ENCODE measurements at regions not wholly inside any gene's neighbourhood (a gene's known extent, or its start where the extent isn't known, plus 50 kb on each side); places are given as distances from the start of the nearest gene placed in this dataset.

DNA sequence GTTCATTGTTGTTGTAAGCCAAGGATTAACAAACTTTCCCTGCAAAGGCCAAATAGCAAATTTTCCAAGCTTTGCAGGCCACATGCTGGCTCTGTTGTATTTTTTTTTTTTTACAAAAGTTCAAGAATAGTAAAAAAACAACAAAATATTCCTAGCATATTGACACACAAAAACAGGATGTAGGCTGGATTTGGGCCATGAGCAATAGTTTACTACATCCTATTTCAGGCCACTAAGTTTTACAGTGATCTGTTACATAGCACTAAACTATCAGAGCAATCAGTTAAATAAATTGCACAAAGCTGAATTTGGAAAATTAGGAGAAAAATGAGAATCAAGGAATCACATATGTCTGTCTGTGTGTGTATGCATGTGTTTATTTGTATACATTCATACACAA, 491.8 kb upstream of the GHITM start:
- DNase-seq (ENCODE audit: low read depth in 4 of 4, low spot score in 1 of 4), result no peak

DNA sequence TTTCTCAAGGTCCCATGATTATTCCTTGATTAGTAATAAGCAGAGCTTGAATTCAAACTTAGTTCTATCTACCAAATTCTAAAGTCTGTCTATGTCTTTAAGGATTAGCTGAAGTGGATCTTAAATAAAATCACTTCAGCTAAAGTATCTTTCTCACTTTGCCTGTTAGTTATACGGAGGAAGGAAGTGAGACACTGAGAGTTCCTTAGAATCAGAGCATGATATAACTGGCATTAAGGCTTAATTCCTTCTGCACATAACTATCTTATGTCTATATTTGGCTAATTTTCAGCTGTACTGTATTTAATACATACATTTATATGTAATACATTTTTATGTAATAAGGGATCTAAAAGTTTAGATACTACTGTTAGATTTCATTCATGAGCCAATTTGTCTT, 491.1 kb upstream of the GHITM start:
- DNase-seq (ENCODE audit: low read depth in 4 of 4, low spot score in 1 of 4), result no peak

DNA sequence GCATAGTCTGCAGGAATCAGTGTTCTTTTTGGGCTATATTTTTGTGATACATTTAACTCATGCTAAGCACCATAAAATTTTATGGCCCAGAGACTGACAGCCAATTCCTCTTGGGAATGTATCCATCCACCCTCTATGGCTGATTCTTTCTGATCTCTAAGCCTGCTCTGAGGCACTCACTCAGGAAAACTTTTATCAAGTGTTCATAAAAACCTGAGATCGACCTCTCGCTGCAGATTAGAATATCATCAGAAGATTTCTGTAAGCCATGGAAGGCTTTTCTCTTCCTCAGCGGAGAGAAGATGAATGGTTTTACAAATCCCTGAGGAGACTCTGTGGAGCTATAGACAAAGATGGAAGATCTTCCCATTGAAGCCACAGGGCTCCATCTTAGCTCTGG, 489.8 kb upstream of the GHITM start:
- DNase-seq (ENCODE audit: low read depth in 4 of 4, low spot score in 1 of 4), result no peak

DNA sequence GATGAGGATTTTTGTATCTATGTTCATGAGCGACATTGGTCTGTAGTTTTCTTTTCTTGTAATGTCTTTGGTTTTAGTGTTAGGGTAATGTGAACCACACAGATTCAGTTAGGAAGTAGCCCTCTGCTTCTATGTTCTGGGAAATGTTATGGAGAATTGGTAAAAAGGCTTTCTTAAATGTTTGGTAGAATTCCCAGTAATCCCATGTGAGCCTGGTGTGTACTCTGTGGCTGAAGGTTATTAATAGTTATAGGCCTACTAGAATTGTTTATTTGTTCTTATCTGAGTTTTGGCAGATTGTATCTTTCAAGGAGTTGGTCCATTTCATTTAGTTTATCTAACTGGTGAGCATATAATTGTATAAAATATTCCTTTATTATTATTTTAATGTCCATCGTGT, 484.6 kb upstream of the GHITM start:
- no peak for DNase-seq (ENCODE audit: low read depth in 4 of 4, low spot score in 1 of 4)

DNA sequence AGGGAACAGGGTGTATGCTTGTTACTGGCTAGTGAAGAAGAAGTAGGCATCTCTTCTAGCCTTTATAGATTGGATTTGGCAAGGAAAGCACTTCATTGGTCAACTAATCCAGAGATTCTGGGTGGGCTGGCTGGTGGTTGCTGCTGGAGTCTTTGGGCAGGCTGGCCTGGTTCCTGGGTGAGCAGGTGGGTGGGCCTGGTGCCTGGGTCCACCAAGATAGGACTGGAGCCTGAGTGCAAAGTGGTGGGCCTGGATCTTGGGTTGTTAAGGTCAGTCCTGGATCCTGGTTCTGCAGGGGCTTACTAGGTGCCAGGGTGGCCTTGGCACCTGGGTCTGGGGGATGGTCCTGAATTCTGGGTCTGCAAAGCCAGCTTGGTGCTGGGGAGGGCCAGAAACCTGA, 482.4 kb upstream of the GHITM start:
- DNase-seq (ENCODE audit: low read depth in 4 of 4, low spot score in 1 of 4), result no peak

GRCh38 chr10:83657487-83657886, 481.8 kb upstream of the GHITM start:
- no peak for DNase-seq (ENCODE audit: low read depth in 4 of 4, low spot score in 1 of 4)

DNA sequence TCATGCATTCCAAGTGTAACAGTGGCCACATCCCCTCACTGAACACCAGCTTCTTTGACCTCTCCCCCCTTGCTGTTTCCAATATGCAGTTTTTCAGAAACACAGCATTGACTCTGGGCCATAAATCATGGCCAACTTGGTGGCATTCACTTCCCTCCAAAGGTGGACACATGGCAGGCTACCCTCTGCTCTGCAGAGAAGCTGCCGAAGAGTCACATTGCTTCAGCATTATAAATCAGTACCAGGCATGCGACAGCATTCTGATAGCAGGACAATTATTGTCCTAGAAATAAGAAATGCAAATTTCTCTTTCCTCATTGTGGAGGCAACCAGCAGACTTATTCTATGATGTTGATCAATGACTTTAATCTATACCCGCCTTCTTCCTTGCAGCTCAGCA, 475.4 kb upstream of the GHITM start:
- DNase-seq (ENCODE audit: low read depth in 4 of 4, low spot score in 1 of 4), result no peak

DNA sequence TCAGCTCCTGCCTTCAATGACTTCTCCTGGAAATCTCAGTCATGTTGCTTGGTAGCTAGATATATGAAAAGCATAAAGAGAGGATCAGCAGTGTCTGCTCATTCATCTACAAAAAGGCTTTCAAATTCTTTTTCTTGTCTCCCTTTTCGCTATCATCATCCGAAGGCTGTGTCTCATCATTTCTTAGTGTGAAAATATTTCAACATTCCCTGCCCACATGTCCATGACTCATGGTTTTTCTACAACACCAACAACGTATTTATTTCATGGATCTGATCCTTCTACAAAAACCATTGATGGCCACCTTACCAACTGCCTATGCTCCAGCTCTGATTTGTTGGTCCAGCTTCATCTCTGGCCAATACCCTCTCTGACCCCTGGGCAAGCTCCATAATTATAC, 472.5 kb upstream of the GHITM start:
- no peak for DNase-seq (ENCODE audit: low read depth in 4 of 4, low spot score in 1 of 4)

GRCh38 chr10:83667594-83667993, 471.7 kb upstream of the GHITM start:
- DNase-seq (ENCODE audit: low read depth in 4 of 4, low spot score in 1 of 4), result no peak

GRCh38 chr10:83673316-83673715, 466.0 kb upstream of the GHITM start:
- no peak for DNase-seq (ENCODE audit: low read depth in 4 of 4, low spot score in 1 of 4)

- DNase-seq (ENCODE audit: low read depth in 4 of 4, low spot score in 1 of 4), result no peak
Observed at GRCh38 chr10:83677795-83678194, 461.5 kb upstream of the GHITM start.

- no peak for DNase-seq (ENCODE audit: low read depth in 4 of 4, low spot score in 1 of 4)
Observed at GRCh38 chr10:83678850-83679249, 460.5 kb upstream of the GHITM start.

DNA sequence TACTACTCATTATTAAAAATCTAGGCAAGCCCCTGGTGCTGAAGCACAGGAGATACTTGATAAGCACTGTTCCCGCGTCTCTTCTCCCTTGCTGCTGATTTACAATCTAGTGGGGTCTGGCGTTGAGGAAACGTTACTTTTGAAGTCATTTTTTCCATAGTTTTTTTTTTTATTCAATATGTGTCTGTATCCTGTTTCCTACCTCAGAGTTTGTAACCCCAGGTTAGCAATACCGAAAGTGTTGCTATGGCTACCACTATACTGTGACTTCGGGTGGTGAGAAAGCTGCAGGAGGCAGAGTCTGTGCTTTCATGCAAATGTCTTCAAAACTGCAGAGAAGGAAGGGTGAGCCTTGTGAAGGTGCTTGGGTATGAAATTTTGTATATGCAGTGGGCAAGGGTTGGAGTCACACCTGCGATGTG, 458.8 kb upstream of the GHITM start:
- DNase-seq (ENCODE audit: low read depth in 4 of 4, low spot score in 1 of 4), result peak in 1 of 4 experiments; percentile 7

DNA sequence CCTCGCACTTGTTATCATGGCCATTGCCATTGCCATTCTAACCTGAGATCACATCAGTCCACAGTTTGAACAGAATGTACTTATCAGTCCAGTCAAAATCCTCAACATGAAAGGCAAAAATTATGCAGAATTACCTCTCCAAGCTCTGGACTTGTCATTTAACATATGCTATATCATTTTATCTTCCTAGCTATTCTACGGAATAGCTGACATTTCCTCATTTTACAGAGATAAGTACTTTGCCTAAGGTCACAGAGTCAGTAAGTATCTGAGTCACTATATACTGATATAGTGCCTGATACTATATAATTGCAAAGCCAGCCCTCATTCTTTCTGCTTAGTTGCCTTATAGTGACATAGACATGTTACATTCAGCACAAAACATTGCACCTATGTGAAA, 456.9 kb upstream of the GHITM start:
- no peak for DNase-seq (ENCODE audit: low read depth in 4 of 4, low spot score in 1 of 4)

DNA sequence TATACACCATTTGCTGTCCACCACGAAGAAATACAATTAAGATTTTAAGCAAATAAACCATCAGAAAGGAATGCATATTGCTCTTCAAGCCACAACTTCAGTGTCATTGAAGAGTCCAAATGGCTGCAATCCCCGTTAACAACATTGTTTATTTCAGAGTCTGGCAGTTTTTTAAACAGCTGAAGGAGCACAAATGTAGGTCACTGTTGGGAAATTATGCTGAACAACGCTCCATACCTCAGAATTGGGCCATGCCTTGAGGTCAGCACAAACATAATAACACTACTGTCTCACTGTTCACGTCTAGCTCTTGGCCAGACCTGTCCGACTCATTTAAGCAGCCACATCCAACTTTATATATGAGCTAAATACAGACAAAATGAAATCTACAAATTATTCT, 453.9 kb upstream of the GHITM start:
- DNase-seq (ENCODE audit: low read depth in 4 of 4, low spot score in 1 of 4), result no peak

- DNase-seq (ENCODE audit: low read depth in 4 of 4, low spot score in 1 of 4), result no peak
Observed at GRCh38 chr10:83691791-83692596, 447.3 kb upstream of the GHITM start.

DNA sequence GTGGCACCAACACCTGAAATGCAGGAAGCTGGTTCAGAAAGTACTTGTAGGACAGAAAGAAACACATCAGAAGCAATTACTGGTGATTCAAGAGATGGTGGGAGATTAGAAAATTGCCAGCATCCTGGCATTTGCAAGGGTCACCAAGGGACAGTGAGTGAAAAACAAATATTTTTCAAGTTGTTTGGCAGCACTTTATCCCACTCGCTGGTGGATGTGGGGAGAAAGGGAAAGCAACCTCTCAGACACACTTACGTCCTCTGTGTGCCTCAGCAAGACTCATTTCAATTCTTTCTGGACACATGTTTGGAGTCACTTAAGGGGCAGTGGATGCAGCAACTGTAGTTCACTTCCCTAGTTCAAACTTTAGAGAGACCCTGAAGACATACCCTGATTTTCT, 440.4 kb upstream of the GHITM start:
- DNase-seq (ENCODE audit: low read depth in 4 of 4, low spot score in 1 of 4), result no peak

GRCh38 chr10:83701799-83702198, 437.5 kb upstream of the GHITM start:
- no peak for DNase-seq (ENCODE audit: low read depth in 4 of 4, low spot score in 1 of 4)

DNA sequence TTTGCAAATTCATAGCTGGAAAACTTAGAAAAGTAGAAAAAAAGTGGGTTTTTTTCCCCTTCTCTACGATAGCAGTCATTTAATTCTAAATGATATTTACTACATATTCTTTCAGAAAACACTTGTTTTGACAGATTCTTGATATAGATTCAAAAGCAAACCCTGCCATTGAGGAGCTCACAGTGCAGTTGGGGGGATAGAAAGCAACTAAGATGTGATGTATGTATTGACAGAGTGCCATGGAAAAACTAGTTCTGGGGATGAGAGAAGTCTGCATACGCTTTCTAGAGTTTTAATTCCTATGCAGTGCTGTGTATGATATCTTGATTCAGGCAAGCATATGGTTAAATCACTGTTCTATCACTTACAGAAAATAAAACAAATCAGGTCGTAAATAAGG, 436.6 kb upstream of the GHITM start:
- no peak for DNase-seq (ENCODE audit: low read depth in 4 of 4, low spot score in 1 of 4)

GRCh38 chr10:83706120-83706519, 433.2 kb upstream of the GHITM start:
- no peak for DNase-seq (ENCODE audit: low read depth in 4 of 4, low spot score in 1 of 4)

GRCh38 chr10:83706952-83707582, 432.2 kb upstream of the GHITM start:
- DNase-seq (ENCODE audit: low read depth in 4 of 4, low spot score in 1 of 4), result no peak

DNA sequence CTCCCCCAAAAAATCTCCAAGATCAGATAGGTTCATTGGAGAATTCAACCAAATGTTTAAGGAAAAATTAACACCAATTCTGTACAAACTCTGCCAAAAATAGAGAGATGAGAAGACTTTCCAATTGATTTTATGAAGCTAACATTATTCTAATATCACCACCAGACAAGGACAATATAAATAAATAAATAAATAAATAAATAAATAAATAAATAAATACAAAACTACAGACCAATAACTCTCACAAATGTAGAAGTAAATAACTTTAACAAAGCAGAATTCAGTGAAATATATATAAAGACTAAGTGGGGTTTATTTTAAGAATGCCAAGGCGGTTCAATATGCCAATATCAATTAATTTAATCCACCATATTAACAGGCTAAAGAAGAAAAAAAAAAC, 425.9 kb upstream of the GHITM start:
- no peak for DNase-seq (ENCODE audit: low read depth in 4 of 4, low spot score in 1 of 4)

DNA sequence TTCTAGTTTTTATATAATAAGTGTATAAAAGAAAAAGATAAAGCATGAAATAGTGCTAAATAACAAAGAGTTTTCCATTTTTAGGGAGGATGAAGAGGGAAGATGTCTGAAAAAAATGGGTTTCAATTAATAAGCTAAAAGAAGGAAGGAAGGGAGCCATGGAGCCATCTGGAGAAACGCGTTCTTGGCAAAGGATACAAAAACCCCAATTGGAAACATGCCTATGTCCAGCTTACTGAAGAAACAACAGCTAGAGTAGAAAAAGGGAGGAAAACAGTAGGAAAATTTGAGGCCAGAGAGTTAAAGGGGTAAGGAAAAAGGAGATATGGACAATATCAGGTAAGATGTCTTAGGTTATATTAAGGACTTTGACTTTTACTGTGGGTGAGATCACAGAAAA, 416.2 kb upstream of the GHITM start:
- DNase-seq (ENCODE audit: low read depth in 4 of 4, low spot score in 1 of 4), result no peak
